Naive thymus-derived CD8-positive, alpha-beta T cell (primary cell): ENCODE measurements at regions not wholly inside any gene's neighbourhood (a gene's known extent, or its start where the extent isn't known, plus 50 kb on each side); places are given as distances from the start of the nearest gene placed in this dataset.

Experiments
- ATAC-seq, 2 donors: fragments of 150-1000 bp; cut with Tn5 transposase in 1 of 2; sonication (Bioruptor Pico), chemical (Tn5 transposase) in 1 of 2; 1 replicate in 1 of 2; 2 replicates in 1 of 2; pipeline ENCODE4 v1.10.0; 2021; ENCODE audit warnings: mild to moderate bottlenecking in 2 of 2, moderate library complexity in 2 of 2
- POLR2A ChIA-PET: fragments of 350-600 bp; sonication (Branson Sonifier 250); formaldehyde crosslinking; loops from one replicate; lab custom pipeline; 2021; ENCODE audit warnings: antibody characterized with exemption; lab: Charles Lee
- DNase-seq, 10 donors: peaks; one replicate each; pipeline versions ENCODE4 v3.0.0 to v3.0.0-alpha.2; 2020 to 2022
- H3K27ac Mint-ChIP-seq, 10 donors: one replicate each; pipeline ENCODE4 v1.8.0; 2020 to 2022; ENCODE audit warnings: mild to moderate bottlenecking in 10 of 10, mixed read lengths in 10 of 10, moderate library complexity in 4 of 10, inconsistent platforms in 1 of 10
- H3K27me3 Mint-ChIP-seq, 5 donors: one replicate each; pipeline ENCODE4 v1.8.0; 2021 to 2022; ENCODE audit warnings: mixed read lengths in 5 of 5
- H3K36me3 Mint-ChIP-seq, 3 donors: one replicate each; pipeline ENCODE4 v1.8.0; 2020 to 2022; ENCODE audit warnings: mixed read lengths in 3 of 3, mild to moderate bottlenecking in 2 of 3, inconsistent platforms in 1 of 3
- H3K4me1 Mint-ChIP-seq, 4 donors: one replicate each; pipeline ENCODE4 v1.8.0; 2021 to 2022; ENCODE audit warnings: mixed read lengths in 4 of 4
- H3K4me3 Mint-ChIP-seq, 10 donors: one replicate each; pipeline ENCODE4 v1.8.0; 2020 to 2022; ENCODE audit warnings: mild to moderate bottlenecking in 10 of 10, mixed read lengths in 10 of 10, moderate library complexity in 6 of 10, inconsistent platforms in 1 of 10
- H3K9me3 Mint-ChIP-seq, 9 donors: one replicate each; pipeline ENCODE4 v1.8.0; 2020 to 2022; ENCODE audit warnings: mixed read lengths in 9 of 9, mild to moderate bottlenecking in 3 of 9, inconsistent platforms in 1 of 9, moderate library complexity in 1 of 9

DNA sequence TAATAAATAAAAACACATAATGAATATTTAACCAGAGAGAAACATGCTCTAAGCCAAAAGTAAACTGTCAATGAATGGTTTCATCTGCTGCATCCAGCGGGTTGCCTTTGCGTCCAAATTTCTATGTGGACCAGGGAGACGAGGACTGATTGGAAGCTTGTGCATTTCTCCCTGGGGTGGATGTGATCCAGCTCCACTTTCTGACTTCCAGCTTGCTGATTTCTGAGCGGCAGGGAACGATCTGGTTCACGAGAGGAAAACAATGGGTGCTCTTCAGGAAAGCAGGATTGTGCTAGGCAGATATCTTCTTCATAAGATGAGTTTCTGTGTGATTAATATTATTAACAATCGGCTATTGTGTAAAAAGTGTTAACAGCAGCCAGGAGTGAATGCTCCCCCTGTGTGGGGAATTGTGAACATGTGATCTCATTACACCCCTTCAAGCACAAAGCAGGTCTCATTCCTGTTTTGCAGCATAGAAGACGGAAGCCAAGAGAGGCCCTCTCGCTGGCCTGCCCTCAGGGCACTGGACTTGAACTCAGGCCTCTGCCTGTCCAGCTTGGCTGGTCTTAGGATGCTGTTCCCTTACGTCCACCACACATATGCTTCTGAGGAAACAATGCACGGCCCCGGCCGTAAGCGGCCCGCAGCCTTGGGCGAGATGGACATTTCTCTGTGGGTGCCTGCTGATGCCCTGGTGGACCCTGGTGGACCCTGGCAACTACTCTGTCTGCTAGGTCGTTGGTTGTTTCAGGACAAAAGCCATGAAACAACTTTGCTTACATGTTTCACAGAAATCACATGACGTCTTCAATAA, 183.4 kb upstream of the C1orf174 start:
- Mint-ChIP-seq H3K4me3 (no peak overlapping the region), H3K27ac (no peak overlapping the region), H3K9me3 (peaks cover 0 to 22% (median 0%) of the 10 kb centered on the region in 9 donors), H3K27me3 (peaks cover 1 to 10% (median 8%) of the 10 kb centered on the region in 5 donors), H3K36me3 (no peaks in the 10 kb centered on the region), H3K4me1 (no peaks in the 10 kb centered on the region)
- DNase-seq: peak in 2 of 10 donors; percentile 4 to 51
- ATAC-seq: no peak
- POLR2A ChIA-PET: no interaction called here

DNA sequence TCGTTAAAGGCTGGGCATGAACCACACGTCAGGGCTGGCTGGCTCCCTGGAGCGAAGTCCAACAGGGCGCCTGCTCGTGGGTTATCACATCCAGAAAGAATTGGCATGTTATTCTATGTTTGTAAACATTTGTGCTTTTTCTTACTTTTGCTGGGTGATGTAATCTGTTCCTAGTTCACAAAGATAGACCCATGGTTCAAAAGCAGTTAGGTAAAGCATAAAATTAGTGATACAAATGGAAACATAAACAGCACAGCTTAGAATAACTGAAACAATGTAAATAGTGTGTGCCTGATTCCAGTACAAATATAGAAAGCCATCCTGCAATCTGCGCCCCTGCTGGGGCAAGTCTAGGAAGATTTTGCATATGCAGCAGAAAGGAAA, 184.0 kb upstream of the C1orf174 start:
- Mint-ChIP-seq H3K36me3 (no peaks in the 10 kb centered on the region), H3K27ac (no peak overlapping the region), H3K27me3 (peaks cover 1 to 10% (median 8%) of the 10 kb centered on the region in 5 donors), H3K4me3 (no peak overlapping the region), H3K4me1 (no peaks in the 10 kb centered on the region), H3K9me3 (peaks cover 0 to 21% (median 0%) of the 10 kb centered on the region in 9 donors)
- POLR2A ChIA-PET: no interaction called here
- ATAC-seq (no peak), DNase-seq (no peak)

DNA sequence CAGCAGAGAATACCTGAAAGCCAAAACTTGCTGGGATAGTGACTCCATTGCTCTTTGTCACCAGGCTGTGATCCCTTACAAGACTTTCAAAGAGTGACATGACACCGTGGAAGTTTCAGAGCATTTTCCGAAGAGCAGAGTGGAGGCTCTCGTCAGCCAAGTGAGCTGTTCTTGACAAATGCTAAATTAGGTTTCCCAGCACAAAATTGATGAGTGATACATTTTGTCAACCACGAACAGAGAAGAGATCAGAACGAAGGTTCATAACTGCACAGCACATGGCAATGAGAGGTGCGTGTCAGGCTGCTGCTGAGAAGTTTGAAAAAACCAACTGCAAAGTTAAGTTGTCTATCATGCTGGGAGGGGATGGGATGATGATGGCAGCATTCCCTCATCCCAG, 184.4 kb upstream of the C1orf174 start:
- no peak for DNase-seq
- no peaks in the 10 kb centered on the region for H3K36me3 Mint-ChIP-seq
- no peaks in the 10 kb centered on the region for H3K4me1 Mint-ChIP-seq
- no peak for ATAC-seq
- H3K4me3 Mint-ChIP-seq: no peak overlapping the region
- H3K27me3 Mint-ChIP-seq: peaks cover 0 to 11% (median 9%) of the 10 kb centered on the region in 5 donors
- peak overlapping the region in 1 of 10 donors; percentile 63 for H3K27ac Mint-ChIP-seq
- POLR2A ChIA-PET: no interaction called here
- H3K9me3 Mint-ChIP-seq: peaks cover 0 to 16% (median 0%) of the 10 kb centered on the region in 9 donors

DNA sequence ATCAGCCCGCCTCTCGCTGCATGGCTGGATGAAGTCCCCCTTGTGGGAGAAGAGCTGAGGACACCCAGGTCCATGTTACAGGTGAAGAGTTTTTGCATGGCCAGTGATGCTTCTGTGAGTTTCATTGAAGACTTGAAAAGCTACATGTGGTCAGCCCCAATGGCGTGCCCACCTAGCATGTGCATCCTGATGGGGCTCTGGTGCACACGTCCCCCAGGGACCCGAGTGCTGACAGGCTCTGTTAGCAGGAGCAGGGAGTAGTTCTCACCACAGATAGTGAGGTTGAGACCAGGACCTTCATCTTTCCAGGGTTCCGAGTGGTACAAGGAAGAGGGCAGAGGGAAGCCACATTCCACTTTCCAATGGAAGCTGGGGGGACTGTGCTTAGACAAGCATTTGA, 184.8 kb upstream of the C1orf174 start:
- ATAC-seq (no peak), DNase-seq (peak in 2 of 10 donors; percentile 8 to 11)
- Mint-ChIP-seq H3K27ac (no peak overlapping the region), H3K36me3 (no peaks in the 10 kb centered on the region), H3K4me3 (no peak overlapping the region), H3K27me3 (peaks cover 0 to 11% (median 9%) of the 10 kb centered on the region in 5 donors), H3K4me1 (no peaks in the 10 kb centered on the region), H3K9me3 (peaks cover 0 to 13% (median 0%) of the 10 kb centered on the region in 9 donors)
- POLR2A ChIA-PET: interaction anchor here (0.6 kb wide), 1 partner anchor 45 kb away, joined by 9 read pairs; no protein-coding TSS in a partner anchor

GRCh38 chr1:4085546-4085945, 185.5 kb upstream of the C1orf174 start:
- ATAC-seq: no peak
- Mint-ChIP-seq H3K27me3 (peaks cover 0 to 13% (median 9%) of the 10 kb centered on the region in 5 donors), H3K4me1 (no peaks in the 10 kb centered on the region), H3K9me3 (peaks cover 0 to 8% (median 0%) of the 10 kb centered on the region in 9 donors), H3K27ac (no peak overlapping the region), H3K4me3 (no peak overlapping the region), H3K36me3 (no peaks in the 10 kb centered on the region)
- POLR2A ChIA-PET: no interaction called here
- peak in 1 of 10 donors; percentile 6 for DNase-seq

DNA sequence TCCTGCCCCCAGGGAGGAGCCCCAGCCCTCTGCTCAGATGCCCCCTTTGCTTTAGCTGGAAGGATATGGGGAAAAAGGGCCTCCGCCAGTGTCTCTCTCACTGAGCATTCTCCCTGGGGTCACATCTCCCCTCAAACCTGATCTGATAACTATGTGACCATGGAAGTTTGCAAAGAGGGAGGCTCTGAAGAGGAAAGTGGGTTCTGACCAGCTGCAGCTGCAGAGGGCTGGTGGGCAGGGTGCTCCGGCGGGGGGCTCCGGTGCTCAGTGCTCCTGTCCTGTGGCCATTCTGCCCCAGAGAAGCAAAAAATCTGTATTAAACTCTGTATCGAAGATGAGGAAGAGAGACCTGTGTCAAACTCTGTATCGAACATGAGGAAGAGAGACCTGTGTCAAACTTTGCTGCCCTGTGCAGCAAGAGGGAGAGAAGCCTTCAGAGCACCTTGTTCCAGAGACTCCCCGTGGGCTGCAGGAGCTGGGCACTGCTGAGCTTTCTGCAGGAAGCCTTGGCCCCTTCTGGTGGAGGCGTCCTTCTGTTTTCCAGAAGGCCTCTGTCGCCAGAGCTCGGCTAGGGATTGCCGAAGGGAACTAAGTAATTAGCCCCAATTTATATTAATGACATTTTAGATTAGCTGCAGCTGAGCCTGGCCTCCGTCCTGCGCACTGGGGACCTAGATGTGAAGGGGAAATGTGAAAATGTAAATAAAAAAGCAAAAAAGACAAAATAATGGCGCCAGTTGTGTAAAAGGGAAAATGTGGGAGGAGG, 186.2 kb upstream of the C1orf174 start:
- Mint-ChIP-seq H3K27ac (no peak overlapping the region), H3K36me3 (no peaks in the 10 kb centered on the region), H3K4me1 (no peaks in the 10 kb centered on the region), H3K4me3 (no peak overlapping the region), H3K9me3 (peaks cover 0 to under 1% (median 0%) of the 10 kb centered on the region in 9 donors), H3K27me3 (peaks cover 0 to 13% (median 9%) of the 10 kb centered on the region in 5 donors)
- peak in 2 of 10 donors; percentile 7 to 50 for DNase-seq
- POLR2A ChIA-PET: no interaction called here
- ATAC-seq: no peak

DNA sequence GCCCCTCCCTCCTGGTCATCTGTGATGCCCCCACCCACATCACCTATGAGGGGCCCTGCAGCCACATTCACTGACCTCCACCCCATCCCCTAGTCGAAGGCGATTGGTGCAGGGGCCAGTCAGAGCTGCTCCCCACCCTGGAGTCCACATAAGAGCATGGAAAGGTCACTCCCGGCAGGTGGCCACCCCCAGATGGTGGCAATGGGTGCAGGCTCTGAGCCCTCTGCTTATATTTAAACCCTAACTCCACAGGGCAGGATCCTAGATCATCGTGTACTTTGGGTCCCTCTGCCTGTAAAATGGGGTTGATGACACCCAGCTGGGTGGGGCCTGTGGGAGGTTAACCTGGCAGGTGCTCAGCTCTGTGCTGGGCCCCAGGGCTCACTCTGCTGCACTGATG, 186.8 kb upstream of the C1orf174 start:
- peak in 2 of 10 donors; percentile 7 to 21 for DNase-seq
- POLR2A ChIA-PET: no interaction called here
- Mint-ChIP-seq H3K27ac (no peak overlapping the region), H3K9me3 (peaks cover 0 to 5% (median 0%) of the 10 kb centered on the region in 9 donors), H3K36me3 (peaks cover 0 to 3% (median 0%) of the 10 kb centered on the region in 3 donors), H3K27me3 (peaks cover 0 to 13% (median 9%) of the 10 kb centered on the region in 5 donors), H3K4me1 (no peaks in the 10 kb centered on the region), H3K4me3 (no peak overlapping the region)
- ATAC-seq: no peak

GRCh38 chr1:4087530-4088420, 187.7 kb upstream of the C1orf174 start:
- peak in 2 of 10 donors; percentile 2 to 53 for DNase-seq
- POLR2A ChIA-PET: no interaction called here
- H3K27ac Mint-ChIP-seq: no peak overlapping the region
- peaks cover 0 to 4% (median 3%) of the 10 kb centered on the region in 3 donors for H3K36me3 Mint-ChIP-seq
- no peaks in the 10 kb centered on the region for H3K4me1 Mint-ChIP-seq
- peaks cover 0 to 10% (median 0%) of the 10 kb centered on the region in 9 donors for H3K9me3 Mint-ChIP-seq
- ATAC-seq: no peak
- H3K4me3 Mint-ChIP-seq: no peak overlapping the region
- H3K27me3 Mint-ChIP-seq: peaks cover 0 to 13% (median 9%) of the 10 kb centered on the region in 5 donors

- POLR2A ChIA-PET: no interaction called here
- Mint-ChIP-seq H3K36me3 (peaks cover 0 to 8% (median 4%) of the 10 kb centered on the region in 3 donors), H3K9me3 (peaks cover 0 to 19% (median 0%) of the 10 kb centered on the region in 9 donors), H3K4me1 (no peaks in the 10 kb centered on the region), H3K27me3 (peaks cover 0 to 13% (median 9%) of the 10 kb centered on the region in 5 donors), H3K4me3 (no peak overlapping the region), H3K27ac (no peak overlapping the region)
- DNase-seq: peak in 2 of 10 donors; percentile 3 to 60
- no peak for ATAC-seq
Measured at GRCh38 chr1:4088676-4089075, 188.6 kb upstream of the C1orf174 start.

DNA sequence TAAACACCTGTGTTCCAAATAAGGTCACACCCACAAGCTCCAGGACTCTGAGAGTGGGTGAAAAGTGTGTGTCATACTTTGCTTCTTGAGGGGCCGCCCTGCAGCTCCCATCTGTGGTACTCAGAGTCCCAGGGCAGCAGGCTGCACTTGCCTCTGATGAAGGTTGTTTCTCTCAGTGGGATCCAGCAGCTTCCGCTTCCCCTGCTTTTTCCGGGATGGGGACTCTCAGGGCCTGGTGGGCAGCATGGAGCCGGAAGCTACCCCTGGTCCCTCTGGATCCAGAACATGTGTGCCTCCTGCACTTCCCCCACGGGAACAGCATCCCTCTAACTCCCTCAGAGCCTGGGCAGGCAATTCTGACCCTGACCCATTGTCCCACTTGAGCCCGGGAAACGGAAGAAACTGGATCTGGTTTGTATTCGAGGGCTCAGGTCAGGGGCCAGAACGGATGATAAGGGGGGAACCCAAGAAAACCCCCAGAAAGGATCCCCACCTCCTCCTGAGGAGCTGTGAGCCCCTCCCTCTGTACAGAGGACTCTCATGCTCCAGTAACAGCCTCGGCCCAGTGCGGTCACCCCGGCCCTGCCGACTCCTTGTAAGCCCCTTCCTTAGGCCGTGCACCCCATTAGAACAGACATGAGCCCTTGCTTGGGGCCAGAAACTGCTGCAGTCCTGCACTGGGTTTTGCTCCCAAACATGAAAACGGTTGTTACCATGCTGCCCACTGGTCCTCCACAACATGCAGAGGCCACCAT, 189.5 kb upstream of the C1orf174 start:
- POLR2A ChIA-PET: no interaction called here
- H3K9me3 Mint-ChIP-seq: peaks cover 0 to 22% (median 2%) of the 10 kb centered on the region in 9 donors
- H3K4me3 Mint-ChIP-seq: no peak overlapping the region
- H3K4me1 Mint-ChIP-seq: no peaks in the 10 kb centered on the region
- no peak for ATAC-seq
- no peak overlapping the region for H3K27ac Mint-ChIP-seq
- H3K36me3 Mint-ChIP-seq: peaks cover 0 to 8% (median 6%) of the 10 kb centered on the region in 3 donors
- peak in 2 of 10 donors; percentile 9 to 50 for DNase-seq
- peaks cover 2 to 16% (median 4%) of the 10 kb centered on the region in 5 donors for H3K27me3 Mint-ChIP-seq

- H3K27ac Mint-ChIP-seq: no peak overlapping the region
- POLR2A ChIA-PET: no interaction called here
- H3K36me3 Mint-ChIP-seq: peaks cover 0 to 9% (median 8%) of the 10 kb centered on the region in 3 donors
- peaks cover 0 to 26% (median 5%) of the 10 kb centered on the region in 9 donors for H3K9me3 Mint-ChIP-seq
- ATAC-seq (no peak), DNase-seq (peak in 2 of 10 donors; percentile 10 to 49)
- H3K27me3 Mint-ChIP-seq: peaks cover 0 to 17% (median 3%) of the 10 kb centered on the region in 5 donors
- no peak overlapping the region for H3K4me3 Mint-ChIP-seq
- no peaks in the 10 kb centered on the region for H3K4me1 Mint-ChIP-seq
Measured at GRCh38 chr1:4090556-4090955, 190.5 kb upstream of the C1orf174 start.
